Cardiac muscle cell (in vitro differentiated cells and primary cell): ENCODE measurements at regions not wholly inside any gene's neighbourhood (a gene's known extent, or its start where the extent isn't known, plus 50 kb on each side); places are given as distances from the start of the nearest gene placed in this dataset.

Experiments
- DNase-seq, 2 donors: peaks; one replicate each; pipeline versions ENCODE4 v3.0.0 to v3.0.0-alpha.2; 2010 to 2017; ENCODE audit warnings: low read depth in 1 of 2, low spot score in 1 of 2
- H3K27ac ChIP-seq: fragments of 200-600 bp; sonication (generic); 2 replicates; pipeline ENCODE4 v1.5.1; 2016
- H3K27me3 ChIP-seq: fragments of 200-600 bp; sonication (generic); 2 replicates; pipeline ENCODE4 v1.6.0; 2016; ENCODE audit warnings: control low read depth
- H3K36me3 ChIP-seq: fragments of 200-600 bp; sonication (generic); 2 replicates; pipeline ENCODE4 v1.5.1; 2016; ENCODE audit warnings: control low read depth
- H3K4me1 ChIP-seq: fragments of 200-600 bp; sonication (generic); 2 replicates; pipeline ENCODE4 v1.8.1; 2017; ENCODE audit warnings: low read depth, mild to moderate bottlenecking, mixed run types
- H3K4me3 ChIP-seq: fragments of 200-600 bp; sonication (generic); 2 replicates; pipeline ENCODE4 v1.5.1; 2016; ENCODE audit warnings: mild to moderate bottlenecking
- H3K9me3 ChIP-seq: fragments of 200-600 bp; sonication (generic); 2 replicates; pipeline ENCODE4 v1.5.1; 2017; ENCODE audit warnings: low read depth, mild to moderate bottlenecking, control low read depth
- TF ChIP-seq, protein P1 (sequence below): IDR thresholded peaks from 2 replicates; pipeline ENCODE4 v1.5.1; 2012; ENCODE audit warnings: low read depth, mild to moderate bottlenecking, low read length

DNA sequence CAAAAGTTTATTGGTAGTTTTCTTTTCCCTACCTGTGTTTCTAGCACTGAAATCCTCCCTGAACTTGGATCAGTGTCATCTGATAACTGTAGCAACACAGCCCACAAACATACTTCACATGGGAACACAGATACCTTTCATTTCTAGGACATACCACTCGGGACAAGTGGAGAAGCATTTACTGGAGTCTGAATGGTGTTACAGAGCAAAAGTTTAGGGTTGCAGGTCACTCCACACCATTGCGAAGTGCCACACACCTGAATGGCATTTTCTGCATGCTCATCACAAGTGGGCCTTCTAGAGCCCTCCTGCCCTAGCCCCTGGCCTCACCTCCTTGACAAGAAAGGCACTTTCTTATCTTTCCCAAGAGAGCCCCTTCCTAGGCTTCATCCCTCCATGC is 184.8 kb upstream of the PKDCC start:
- H3K27ac ChIP-seq = no peak overlapping the region
- H3K36me3 ChIP-seq = no peaks in the 10 kb centered on the region
- no peaks in the 10 kb centered on the region for H3K9me3 ChIP-seq
- no peaks in the 10 kb centered on the region for H3K4me1 ChIP-seq
- no peak for DNase-seq
- no peaks in the 10 kb centered on the region for H3K27me3 ChIP-seq
- TF ChIP-seq, protein P1, sequence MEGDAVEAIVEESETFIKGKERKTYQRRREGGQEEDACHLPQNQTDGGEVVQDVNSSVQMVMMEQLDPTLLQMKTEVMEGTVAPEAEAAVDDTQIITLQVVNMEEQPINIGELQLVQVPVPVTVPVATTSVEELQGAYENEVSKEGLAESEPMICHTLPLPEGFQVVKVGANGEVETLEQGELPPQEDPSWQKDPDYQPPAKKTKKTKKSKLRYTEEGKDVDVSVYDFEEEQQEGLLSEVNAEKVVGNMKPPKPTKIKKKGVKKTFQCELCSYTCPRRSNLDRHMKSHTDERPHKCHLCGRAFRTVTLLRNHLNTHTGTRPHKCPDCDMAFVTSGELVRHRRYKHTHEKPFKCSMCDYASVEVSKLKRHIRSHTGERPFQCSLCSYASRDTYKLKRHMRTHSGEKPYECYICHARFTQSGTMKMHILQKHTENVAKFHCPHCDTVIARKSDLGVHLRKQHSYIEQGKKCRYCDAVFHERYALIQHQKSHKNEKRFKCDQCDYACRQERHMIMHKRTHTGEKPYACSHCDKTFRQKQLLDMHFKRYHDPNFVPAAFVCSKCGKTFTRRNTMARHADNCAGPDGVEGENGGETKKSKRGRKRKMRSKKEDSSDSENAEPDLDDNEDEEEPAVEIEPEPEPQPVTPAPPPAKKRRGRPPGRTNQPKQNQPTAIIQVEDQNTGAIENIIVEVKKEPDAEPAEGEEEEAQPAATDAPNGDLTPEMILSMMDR = no peak
- no peak overlapping the region for H3K4me3 ChIP-seq

- H3K27me3 ChIP-seq = no peaks in the 10 kb centered on the region
- no peaks in the 10 kb centered on the region for H3K4me1 ChIP-seq
- TF ChIP-seq, protein P1 = no peak
- no peak for DNase-seq
- H3K9me3 ChIP-seq = no peaks in the 10 kb centered on the region
- no peaks in the 10 kb centered on the region for H3K36me3 ChIP-seq
- H3K4me3 ChIP-seq = no peak overlapping the region
- H3K27ac ChIP-seq = no peak overlapping the region
These were observed 182.6 kb upstream of the PKDCC start for GRCh38 chr2:41865263-41865662.

DNA sequence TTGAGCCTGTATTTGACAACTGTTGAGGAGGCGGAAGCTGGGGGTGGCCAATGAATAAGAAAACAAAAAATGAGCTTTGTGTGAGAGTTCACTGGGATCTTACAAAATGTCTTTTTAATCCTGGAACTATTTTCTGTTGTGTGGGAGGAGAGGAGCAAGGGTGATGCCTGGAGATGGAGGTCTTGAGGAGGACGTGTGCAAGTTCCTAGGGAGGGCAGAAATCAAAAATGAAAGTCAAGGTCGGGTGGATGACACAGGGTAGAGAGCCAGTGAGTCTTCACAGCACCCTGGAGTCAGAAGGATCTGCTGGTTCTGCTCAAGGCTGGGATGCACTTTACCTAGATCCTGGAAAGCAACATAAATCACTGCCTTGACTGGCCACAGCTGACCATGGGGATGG is 180.3 kb upstream of the PKDCC start:
- H3K27ac ChIP-seq = no peak overlapping the region
- no peaks in the 10 kb centered on the region for H3K36me3 ChIP-seq
- no peaks in the 10 kb centered on the region for H3K4me1 ChIP-seq

DNA sequence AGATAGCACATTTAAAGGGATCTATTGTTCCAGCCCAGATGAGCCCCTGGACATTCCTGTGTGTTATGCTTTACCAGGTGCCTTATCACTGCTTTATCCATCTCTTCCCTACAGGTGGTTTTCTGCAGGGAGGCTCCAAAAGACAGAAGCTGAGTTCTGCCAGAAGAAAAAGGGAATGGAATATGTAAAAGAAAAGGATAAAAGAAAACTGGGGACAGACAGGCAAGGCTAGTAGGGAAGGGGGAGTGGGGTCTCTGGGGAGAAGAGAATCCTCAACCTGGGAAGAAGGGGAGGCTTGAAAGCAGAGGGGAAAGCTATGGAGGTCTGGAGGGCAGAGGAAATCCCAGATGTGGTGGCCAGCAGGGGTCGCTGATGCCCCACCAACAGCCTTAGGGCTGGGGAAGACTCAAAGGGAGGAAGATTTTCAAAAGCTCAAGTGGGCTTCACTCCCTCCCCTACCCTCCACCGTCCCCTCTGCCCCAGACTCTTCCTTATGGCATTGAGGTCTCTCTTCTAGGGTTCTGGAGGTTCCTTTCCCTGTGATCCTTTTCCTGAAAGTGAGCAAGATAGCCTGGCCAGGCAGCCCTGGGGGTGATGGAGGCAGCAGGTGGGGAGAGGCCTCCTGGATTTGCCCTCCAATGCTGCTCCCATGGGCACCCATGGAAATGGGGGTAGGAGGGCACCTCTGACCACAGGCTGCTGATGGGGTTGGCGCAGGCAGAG is 178.1 kb upstream of the PKDCC start:
- no peak overlapping the region for H3K27ac ChIP-seq

More for the DNA sequence above, 180.3 kb upstream of the PKDCC start:
- H3K27me3 ChIP-seq = no peaks in the 10 kb centered on the region
- TF ChIP-seq, protein P1 = no peak
- no peak overlapping the region for H3K4me3 ChIP-seq
- peak in 1 of 2 donors; percentile 41 for DNase-seq
- H3K9me3 ChIP-seq = no peaks in the 10 kb centered on the region

GRCh38 chr2:41870265-41870585 is 177.6 kb upstream of the PKDCC start:
- TF ChIP-seq, protein P1 = no peak
- Histone ChIP-seq H3K4me3 (no peak overlapping the region), H3K9me3 (no peaks in the 10 kb centered on the region), H3K27me3 (no peaks in the 10 kb centered on the region), H3K4me1 (peaks cover 6% of the 10 kb centered on the region), H3K27ac (no peak overlapping the region), H3K36me3 (no peaks in the 10 kb centered on the region)
- DNase-seq = no peak

More for the DNA sequence above, 178.1 kb upstream of the PKDCC start:
- TF ChIP-seq, protein P1 = peak; percentile 86
- no peaks in the 10 kb centered on the region for H3K9me3 ChIP-seq
- H3K4me3 ChIP-seq = no peak overlapping the region
- H3K36me3 ChIP-seq = no peaks in the 10 kb centered on the region
- peak; percentile 82 to 85 for DNase-seq
- H3K27me3 ChIP-seq = no peaks in the 10 kb centered on the region
- peaks cover 6% of the 10 kb centered on the region for H3K4me1 ChIP-seq
